ENCODE measurements at regions not wholly inside any gene's neighbourhood (a gene's known extent, or its start where the extent isn't known, plus 50 kb on each side); places are given as distances from the start of the nearest gene placed in this dataset.
A peak's percentile ranks its signal among the peaks of the same experiment; 100 is the strongest.

GRCh38 chr20:6416371-6416770 is 293.5 kb upstream of the FERMT1 start:
- no peak overlapping the region for H3K4me3 Mint-ChIP-seq
- no peak overlapping the region for H3K27ac Mint-ChIP-seq
- H3K9me3 Mint-ChIP-seq, result no peaks in the 10 kb centered on the region
- peaks cover 4% of the 10 kb centered on the region for H3K4me1 Mint-ChIP-seq
- no peak for TF ChIP-seq CTCF (IDR thresholded peaks at IDR 0.05; ENCODE audit: unreplicated experiment)
- DNase-seq (ENCODE audit: low spot score in 2 of 2, unreplicated experiment in 2 of 2), result no peak
- H3K27me3 Mint-ChIP-seq (ENCODE audit: low read depth), result no peaks in the 10 kb centered on the region
- no peaks in the 10 kb centered on the region for H3K36me3 Mint-ChIP-seq

- no peak for TF ChIP-seq CTCF (IDR thresholded peaks at IDR 0.05; ENCODE audit: unreplicated experiment)
- no peak overlapping the region for H3K27ac Mint-ChIP-seq
- H3K36me3 Mint-ChIP-seq, result no peaks in the 10 kb centered on the region
- H3K4me3 Mint-ChIP-seq, result no peak overlapping the region
- DNase-seq (ENCODE audit: low spot score in 2 of 2, unreplicated experiment in 2 of 2), result no peak
- H3K27me3 Mint-ChIP-seq (ENCODE audit: low read depth), result peaks cover 3% of the 10 kb centered on the region
- H3K4me1 Mint-ChIP-seq, result peaks cover 4% of the 10 kb centered on the region
- no peaks in the 10 kb centered on the region for H3K9me3 Mint-ChIP-seq
These were observed 288.8 kb upstream of the FERMT1 start for GRCh38 chr20:6411651-6412050.

- peaks cover 4% of the 10 kb centered on the region for H3K4me1 Mint-ChIP-seq
- H3K4me3 Mint-ChIP-seq, result no peak overlapping the region
- DNase-seq (ENCODE audit: low spot score in 2 of 2, unreplicated experiment in 2 of 2), result no peak
- TF ChIP-seq CTCF (IDR thresholded peaks at IDR 0.05; ENCODE audit: unreplicated experiment), result no peak
- no peaks in the 10 kb centered on the region for H3K9me3 Mint-ChIP-seq
- H3K36me3 Mint-ChIP-seq, result no peaks in the 10 kb centered on the region
- H3K27me3 Mint-ChIP-seq (ENCODE audit: low read depth), result peaks cover 3% of the 10 kb centered on the region
- H3K27ac Mint-ChIP-seq, result no peak overlapping the region
These were observed 287.9 kb upstream of the FERMT1 start for GRCh38 chr20:6410721-6411120.

- H3K4me3 Mint-ChIP-seq, result no peak overlapping the region
- peaks cover 4% of the 10 kb centered on the region for H3K4me1 Mint-ChIP-seq
- H3K27ac Mint-ChIP-seq, result no peak overlapping the region
- H3K9me3 Mint-ChIP-seq, result peaks cover 5% of the 10 kb centered on the region
- DNase-seq (ENCODE audit: low spot score in 2 of 2, unreplicated experiment in 2 of 2), result no peak
- no peaks in the 10 kb centered on the region for H3K36me3 Mint-ChIP-seq
- no peak for TF ChIP-seq CTCF (IDR thresholded peaks at IDR 0.05; ENCODE audit: unreplicated experiment)
- H3K27me3 Mint-ChIP-seq (ENCODE audit: low read depth), result peaks cover 3% of the 10 kb centered on the region
These were observed 284.3 kb upstream of the FERMT1 start for GRCh38 chr20:6407163-6407562.

GRCh38 chr20:6401893-6402557 is 279.2 kb upstream of the FERMT1 start:
- H3K27me3 Mint-ChIP-seq (ENCODE audit: low read depth), result no peaks in the 10 kb centered on the region
- DNase-seq (ENCODE audit: low spot score in 2 of 2, unreplicated experiment in 2 of 2), result no peak
- no peak overlapping the region for H3K4me3 Mint-ChIP-seq
- H3K27ac Mint-ChIP-seq, result peak overlapping the region; percentile 59
- no peak for TF ChIP-seq CTCF (IDR thresholded peaks at IDR 0.05; ENCODE audit: unreplicated experiment)
- no peaks in the 10 kb centered on the region for H3K36me3 Mint-ChIP-seq
- H3K4me1 Mint-ChIP-seq, result peaks cover 22% of the 10 kb centered on the region
- peaks cover 5% of the 10 kb centered on the region for H3K9me3 Mint-ChIP-seq

GRCh38 chr20:6397115-6397514 is 274.3 kb upstream of the FERMT1 start:
- no peak for DNase-seq (ENCODE audit: low spot score in 2 of 2, unreplicated experiment in 2 of 2)
- Mint-ChIP-seq H3K9me3 (no peaks in the 10 kb centered on the region), H3K4me3 (no peak overlapping the region), H3K36me3 (no peaks in the 10 kb centered on the region), H3K27ac (no peak overlapping the region), H3K4me1 (peaks cover 20% of the 10 kb centered on the region), H3K27me3 (ENCODE audit: low read depth) (peaks cover 3% of the 10 kb centered on the region)
- TF ChIP-seq CTCF (IDR thresholded peaks at IDR 0.05; ENCODE audit: unreplicated experiment), result no peak
